Liver (tissue), 3 donors: ENCODE measurements at regions not wholly inside any gene's neighbourhood (a gene's known extent, or its start where the extent isn't known, plus 50 kb on each side); places are given as distances from the start of the nearest gene placed in this dataset.
A peak's percentile ranks its signal among the peaks of the same experiment; 100 is the strongest.

Experiments
- HNF4A ChIP-seq, 2 donors: conservative IDR thresholded peaks; 2 replicates each; pipeline ENCODE4 v1.6.1; 2016; ENCODE audit warnings: antibody characterized with exemption in 2 of 2, mild to moderate bottlenecking in 2 of 2
- RAD21 ChIP-seq, 2 donors: IDR thresholded peaks; 2 replicates each; pipeline ENCODE4 v1.6.1; 2016; ENCODE audit warnings: antibody characterized with exemption in 2 of 2, mild to moderate bottlenecking in 2 of 2
- TF ChIP-seq, protein P1 (sequence below): IDR thresholded peaks from 2 replicates; pipeline ENCODE4 v1.6.1; 2016; ENCODE audit warnings: antibody characterized with exemption, mild to moderate bottlenecking
- TF ChIP-seq, protein P2 (sequence below): fragments of 150-350 bp; IDR thresholded peaks from 2 replicates; pipeline ENCODE4 v1.5.1; 2017; ENCODE audit warnings: improper control_type of control experiment, low read depth, low read length; ENCODE audit not compliant: missing input control
- donor health status: healthy.
- donor health status: healthy.

DNA sequence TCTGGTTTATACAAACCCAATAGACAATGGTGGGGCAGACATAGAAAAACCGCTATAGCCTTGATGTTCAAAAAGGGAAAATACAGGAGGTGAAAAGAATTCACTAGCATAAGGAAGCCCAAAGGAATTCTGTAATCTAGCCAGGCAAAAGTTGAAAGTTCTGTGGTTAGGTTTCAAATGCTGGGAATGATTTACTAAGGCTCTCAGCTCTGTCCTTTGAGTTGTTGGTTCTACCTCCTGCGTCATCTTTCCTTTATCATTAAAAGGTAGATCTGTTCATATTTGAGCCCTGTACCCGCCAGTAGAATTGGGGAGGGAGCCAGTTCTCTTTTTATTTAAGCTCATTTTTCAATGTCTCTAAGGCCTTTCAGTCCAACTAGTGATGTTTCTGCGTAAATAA is 866.5 kb downstream of the IGSF11 start:
- TF ChIP-seq HNF4A (conservative IDR thresholded peaks at IDR 0.05): peak in 1 of 2 donors; percentile 14
- TF ChIP-seq, protein P1, sequence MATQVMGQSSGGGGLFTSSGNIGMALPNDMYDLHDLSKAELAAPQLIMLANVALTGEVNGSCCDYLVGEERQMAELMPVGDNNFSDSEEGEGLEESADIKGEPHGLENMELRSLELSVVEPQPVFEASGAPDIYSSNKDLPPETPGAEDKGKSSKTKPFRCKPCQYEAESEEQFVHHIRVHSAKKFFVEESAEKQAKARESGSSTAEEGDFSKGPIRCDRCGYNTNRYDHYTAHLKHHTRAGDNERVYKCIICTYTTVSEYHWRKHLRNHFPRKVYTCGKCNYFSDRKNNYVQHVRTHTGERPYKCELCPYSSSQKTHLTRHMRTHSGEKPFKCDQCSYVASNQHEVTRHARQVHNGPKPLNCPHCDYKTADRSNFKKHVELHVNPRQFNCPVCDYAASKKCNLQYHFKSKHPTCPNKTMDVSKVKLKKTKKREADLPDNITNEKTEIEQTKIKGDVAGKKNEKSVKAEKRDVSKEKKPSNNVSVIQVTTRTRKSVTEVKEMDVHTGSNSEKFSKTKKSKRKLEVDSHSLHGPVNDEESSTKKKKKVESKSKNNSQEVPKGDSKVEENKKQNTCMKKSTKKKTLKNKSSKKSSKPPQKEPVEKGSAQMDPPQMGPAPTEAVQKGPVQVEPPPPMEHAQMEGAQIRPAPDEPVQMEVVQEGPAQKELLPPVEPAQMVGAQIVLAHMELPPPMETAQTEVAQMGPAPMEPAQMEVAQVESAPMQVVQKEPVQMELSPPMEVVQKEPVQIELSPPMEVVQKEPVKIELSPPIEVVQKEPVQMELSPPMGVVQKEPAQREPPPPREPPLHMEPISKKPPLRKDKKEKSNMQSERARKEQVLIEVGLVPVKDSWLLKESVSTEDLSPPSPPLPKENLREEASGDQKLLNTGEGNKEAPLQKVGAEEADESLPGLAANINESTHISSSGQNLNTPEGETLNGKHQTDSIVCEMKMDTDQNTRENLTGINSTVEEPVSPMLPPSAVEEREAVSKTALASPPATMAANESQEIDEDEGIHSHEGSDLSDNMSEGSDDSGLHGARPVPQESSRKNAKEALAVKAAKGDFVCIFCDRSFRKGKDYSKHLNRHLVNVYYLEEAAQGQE: no peak
- TF ChIP-seq, protein P2, sequence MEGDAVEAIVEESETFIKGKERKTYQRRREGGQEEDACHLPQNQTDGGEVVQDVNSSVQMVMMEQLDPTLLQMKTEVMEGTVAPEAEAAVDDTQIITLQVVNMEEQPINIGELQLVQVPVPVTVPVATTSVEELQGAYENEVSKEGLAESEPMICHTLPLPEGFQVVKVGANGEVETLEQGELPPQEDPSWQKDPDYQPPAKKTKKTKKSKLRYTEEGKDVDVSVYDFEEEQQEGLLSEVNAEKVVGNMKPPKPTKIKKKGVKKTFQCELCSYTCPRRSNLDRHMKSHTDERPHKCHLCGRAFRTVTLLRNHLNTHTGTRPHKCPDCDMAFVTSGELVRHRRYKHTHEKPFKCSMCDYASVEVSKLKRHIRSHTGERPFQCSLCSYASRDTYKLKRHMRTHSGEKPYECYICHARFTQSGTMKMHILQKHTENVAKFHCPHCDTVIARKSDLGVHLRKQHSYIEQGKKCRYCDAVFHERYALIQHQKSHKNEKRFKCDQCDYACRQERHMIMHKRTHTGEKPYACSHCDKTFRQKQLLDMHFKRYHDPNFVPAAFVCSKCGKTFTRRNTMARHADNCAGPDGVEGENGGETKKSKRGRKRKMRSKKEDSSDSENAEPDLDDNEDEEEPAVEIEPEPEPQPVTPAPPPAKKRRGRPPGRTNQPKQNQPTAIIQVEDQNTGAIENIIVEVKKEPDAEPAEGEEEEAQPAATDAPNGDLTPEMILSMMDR: no peak
- no peak for TF ChIP-seq RAD21 (IDR thresholded peaks at IDR 0.05)
